Neutrophil (primary cell): ENCODE measurements at regions not wholly inside any gene's neighbourhood (a gene's known extent, or its start where the extent isn't known, plus 50 kb on each side); places are given as distances from the start of the nearest gene placed in this dataset.

Experiments used
- H3K27ac ChIP-seq: fragments of 200-600 bp; sonication (generic); 2 replicates; pipeline ENCODE4 v1.5.1; 2016; ENCODE audit warnings: mild to moderate bottlenecking, moderate library complexity
- H3K27me3 ChIP-seq: fragments of 200-600 bp; sonication (generic); 2 replicates; pipeline ENCODE4 v1.6.0; 2016; ENCODE audit warnings: mild to moderate bottlenecking
- H3K36me3 ChIP-seq: fragments of 200-600 bp; sonication (generic); 2 replicates; pipeline ENCODE4 v1.5.1; 2017
- H3K4me1 ChIP-seq, 2 experiments: fragments of 200-600 bp in 1 of 2; sonication (generic) in 1 of 2; 1 replicate in 1 of 2; 2 replicates in 1 of 2; pipeline versions ENCODE4 v1.5.1 to v1.6.1; 2013 to 2016; ENCODE audit warnings: low read depth in 1 of 2, low read length in 1 of 2, mild to moderate bottlenecking in 1 of 2, moderate library complexity in 1 of 2; ENCODE audit not compliant: control insufficient read depth in 1 of 2, insufficient read depth in 1 of 2
- H3K4me3 ChIP-seq, 2 experiments: fragments of 200-600 bp in 1 of 2; sonication (generic) in 1 of 2; 1 replicate in 1 of 2; 2 replicates in 1 of 2; pipeline ENCODE4 v1.5.1; 2013 to 2016; ENCODE audit warnings: low read depth in 1 of 2, low read length in 1 of 2, mild to moderate bottlenecking in 1 of 2, moderate library complexity in 1 of 2
- H3K9me3 ChIP-seq: fragments of 200-600 bp; sonication (generic); 2 replicates; pipeline ENCODE4 v1.5.1; 2016
- CTCF ChIP-seq: fragments of 200-600 bp; sonication (generic); IDR thresholded peaks from 2 replicates; pipeline ENCODE4 v1.5.1; 2016; ENCODE audit warnings: antibody characterized with exemption

GRCh38 chr2:191538334-191538903 is 139.5 kb upstream of the NABP1 start:
- Histone ChIP-seq H3K36me3 (no peaks in the 10 kb centered on the region), H3K9me3 (no peaks in the 10 kb centered on the region), H3K27ac (no peak overlapping the region), H3K4me1 (peaks cover 8 to 12% of the 10 kb centered on the region in 2 experiments), H3K27me3 (no peaks in the 10 kb centered on the region), H3K4me3 (no peak overlapping the region)
- no peak for TF ChIP-seq CTCF

GRCh38 chr2:191539068-191539467 is 138.9 kb upstream of the NABP1 start:
- TF ChIP-seq CTCF = no peak
- Histone ChIP-seq H3K9me3 (no peaks in the 10 kb centered on the region), H3K4me1 (peaks cover 2 to 6% of the 10 kb centered on the region in 2 experiments), H3K4me3 (no peak overlapping the region), H3K27ac (no peak overlapping the region), H3K27me3 (no peaks in the 10 kb centered on the region), H3K36me3 (no peaks in the 10 kb centered on the region)

DNA sequence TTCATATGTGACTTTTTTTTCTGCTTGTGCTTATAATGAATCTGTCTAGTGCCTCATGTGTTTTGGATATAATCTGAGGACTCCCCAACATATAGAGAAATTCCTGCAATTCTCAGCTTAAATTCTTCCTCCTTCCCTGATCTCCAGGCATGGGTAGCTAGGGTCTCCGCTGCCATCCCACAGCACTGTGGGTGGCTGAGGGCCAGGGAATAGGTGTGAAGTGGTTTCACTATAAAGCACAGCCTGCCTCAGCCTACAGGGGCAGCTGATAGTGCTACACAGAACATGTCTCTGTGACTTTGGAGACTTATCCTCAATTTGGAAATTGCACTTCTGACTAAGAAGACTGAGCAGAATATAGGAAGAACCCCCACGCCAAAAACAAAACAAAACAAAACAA is 137.3 kb upstream of the NABP1 start:
- no peaks in the 10 kb centered on the region for H3K9me3 ChIP-seq
- H3K4me1 ChIP-seq = no peaks in the 10 kb centered on the region
- H3K27ac ChIP-seq = no peak overlapping the region
- H3K36me3 ChIP-seq = no peaks in the 10 kb centered on the region
- no peaks in the 10 kb centered on the region for H3K27me3 ChIP-seq
- TF ChIP-seq CTCF = no peak
- H3K4me3 ChIP-seq = no peak overlapping the region

DNA sequence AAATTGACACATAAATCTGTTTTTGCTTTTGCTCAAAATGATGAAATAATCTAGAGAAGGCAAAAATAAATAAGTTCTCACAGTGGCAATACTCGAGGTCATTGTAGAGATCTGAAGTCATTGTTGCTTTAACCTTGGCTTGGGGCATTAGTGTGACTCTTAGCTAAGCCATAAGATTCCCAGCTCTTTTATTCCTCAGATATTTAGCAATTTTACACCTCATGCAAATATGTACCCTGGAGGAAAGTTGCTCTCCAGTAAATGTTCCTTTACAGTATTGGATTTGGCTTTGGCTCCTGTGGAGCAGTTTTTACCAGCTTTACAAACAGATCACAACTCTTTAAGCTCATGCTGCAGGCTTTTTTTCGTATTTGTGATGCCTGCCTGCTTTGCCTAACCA is 134.2 kb upstream of the NABP1 start:
- no peaks in the 10 kb centered on the region for H3K9me3 ChIP-seq
- TF ChIP-seq CTCF = no peak
- no peaks in the 10 kb centered on the region for H3K27me3 ChIP-seq
- H3K4me3 ChIP-seq = no peak overlapping the region
- no peaks in the 10 kb centered on the region for H3K4me1 ChIP-seq
- H3K36me3 ChIP-seq = no peaks in the 10 kb centered on the region
- H3K27ac ChIP-seq = no peak overlapping the region

DNA sequence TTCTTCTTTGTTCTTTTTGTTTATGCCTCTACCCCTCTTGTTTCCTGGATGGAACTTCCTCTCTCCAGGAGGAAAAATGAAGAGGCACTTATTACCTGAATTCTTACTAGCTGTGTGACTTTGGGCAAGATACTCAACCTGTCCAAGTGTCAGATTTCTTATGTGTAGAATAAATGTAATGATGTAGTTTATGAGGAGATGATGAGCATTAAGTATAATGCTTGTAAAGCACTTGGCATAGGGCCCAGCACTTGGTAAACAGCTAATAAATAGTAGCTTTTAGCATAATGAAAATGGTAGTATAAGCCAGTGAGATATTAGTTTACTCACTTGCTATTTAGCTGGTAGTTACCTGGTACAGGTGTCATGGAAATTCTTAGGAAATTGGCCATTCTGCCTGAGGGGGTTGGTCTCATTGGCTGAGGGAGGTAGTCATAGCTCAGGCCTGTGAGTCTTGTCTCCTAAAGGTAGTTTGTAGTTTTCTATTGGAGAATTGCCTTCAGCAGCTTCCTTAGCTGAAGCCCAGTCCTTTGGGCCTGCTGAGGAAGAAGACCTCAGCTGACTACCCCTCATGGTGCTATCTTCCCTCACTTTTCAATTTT is 133.4 kb upstream of the NABP1 start:
- H3K9me3 ChIP-seq = no peaks in the 10 kb centered on the region
- H3K27me3 ChIP-seq = no peaks in the 10 kb centered on the region
- TF ChIP-seq CTCF = no peak
- H3K4me3 ChIP-seq = no peak overlapping the region
- H3K36me3 ChIP-seq = no peaks in the 10 kb centered on the region
- H3K27ac ChIP-seq = no peak overlapping the region
- no peaks in the 10 kb centered on the region for H3K4me1 ChIP-seq
